GM23338 (cell line): ENCODE measurements at regions not wholly inside any gene's neighbourhood (a gene's known extent, or its start where the extent isn't known, plus 50 kb on each side); places are given as distances from the start of the nearest gene placed in this dataset.

Experiments used
- ATAC-seq: fragments of 200-7000 bp; cut with Tn5 transposase; 3 replicates; pipeline ENCODE4 v1.9.1; 2020
- DNase-seq: peaks from one replicate; pipeline ENCODE4 v3.0.0-alpha.2; 2015; ENCODE audit warnings: low spot score
- H2AFZ ChIP-seq: fragments of 200-600 bp; sonication (generic); 2 replicates; pipeline ENCODE4 v1.8.0; 2016; ENCODE audit warnings: antibody characterized with exemption, mild to moderate bottlenecking, moderate library complexity
- H3F3A ChIP-seq: fragments of 200-600 bp; sonication (generic); replicated peaks from 2 replicates; pipeline ENCODE4 v1.8.0; 2017; ENCODE audit warnings: antibody characterized with exemption, mixed run types, low read depth
- H3K27ac ChIP-seq: fragments of 200-600 bp; sonication (generic); 2 replicates; pipeline ENCODE4 v1.6.1; 2016; ENCODE audit warnings: low read depth
- H3K27me3 ChIP-seq: fragments of 200-600 bp; sonication (generic); 2 replicates; pipeline ENCODE4 v1.8.0; 2016; ENCODE audit warnings: mild to moderate bottlenecking, mixed run types, moderate library complexity; ENCODE audit not compliant: insufficient read depth
- H3K36me3 ChIP-seq: fragments of 200-600 bp; sonication (generic); 2 replicates; pipeline ENCODE4 v1.8.0; 2016; ENCODE audit warnings: mild to moderate bottlenecking; ENCODE audit not compliant: insufficient read depth
- H3K4me1 ChIP-seq: fragments of 200-600 bp; sonication (generic); 2 replicates; pipeline ENCODE4 v1.8.0; 2016; ENCODE audit warnings: mild to moderate bottlenecking, moderate library complexity; ENCODE audit not compliant: insufficient read depth
- H3K4me2 ChIP-seq: fragments of 200-600 bp; sonication (generic); 2 replicates; pipeline ENCODE4 v1.7.1; 2017; ENCODE audit warnings: mixed run types
- H3K4me3 ChIP-seq: fragments of 200-600 bp; sonication (generic); 2 replicates; pipeline ENCODE4 v1.6.1; 2016; ENCODE audit warnings: mixed run types
- H3K79me2 ChIP-seq: fragments of 200-600 bp; sonication (generic); replicated peaks from 2 replicates; pipeline ENCODE4 v1.8.0; 2017; ENCODE audit warnings: mild to moderate bottlenecking; ENCODE audit not compliant: insufficient read depth
- H3K9me2 ChIP-seq: fragments of 200-600 bp; sonication (generic); 2 replicates; pipeline ENCODE4 v1.8.0; 2017; ENCODE audit not compliant: insufficient read depth
- H4K20me1 ChIP-seq: fragments of 200-600 bp; sonication (generic); replicated peaks from 2 replicates; pipeline ENCODE4 v1.8.0; 2017; ENCODE audit warnings: mild to moderate bottlenecking; ENCODE audit not compliant: insufficient read depth
- H3K27ac Mint-ChIP-seq: 2 replicates; pipeline ENCODE4 v1.8.0; 2020; ENCODE audit warnings: inconsistent platforms, mild to moderate bottlenecking, moderate library complexity, mixed read lengths
- H3K27me3 Mint-ChIP-seq: 3 replicates; pipeline ENCODE4 v1.8.0; 2022; ENCODE audit warnings: low read depth, mild to moderate bottlenecking, moderate library complexity, mixed read lengths, inconsistent platforms; ENCODE audit not compliant: insufficient read depth, poor library complexity
- H3K36me3 Mint-ChIP-seq: 3 replicates; pipeline ENCODE4 v1.8.0; 2021; ENCODE audit warnings: low read depth, mild to moderate bottlenecking, inconsistent platforms, moderate library complexity, mixed read lengths
- H3K4me1 Mint-ChIP-seq: 3 replicates; pipeline ENCODE4 v1.8.0; 2020; ENCODE audit warnings: mild to moderate bottlenecking, inconsistent platforms, mixed read lengths
- H3K4me3 Mint-ChIP-seq: 3 replicates; pipeline ENCODE4 v1.8.0; 2021; ENCODE audit warnings: moderate library complexity, mild to moderate bottlenecking, inconsistent platforms, mixed read lengths
- H3K9me3 Mint-ChIP-seq: 3 replicates; pipeline ENCODE4 v1.8.0; 2020; ENCODE audit warnings: moderate library complexity, mild to moderate bottlenecking, inconsistent platforms, mixed read lengths
- CREB1 ChIP-seq: fragments of 250-450 bp; sonication (Bioruptor Pico); IDR thresholded peaks from 2 replicates; pipeline ENCODE4 v1.5.0; 2020; ENCODE audit warnings: low read depth, mild to moderate bottlenecking, moderate library complexity
- EZH2 ChIP-seq: fragments of 200-600 bp; sonication (generic); IDR thresholded peaks from one replicate; pipeline ENCODE4 v1.8.0; 2017; ENCODE audit warnings: antibody characterized with exemption, mild to moderate bottlenecking, low read depth; ENCODE audit not compliant: unreplicated experiment
- EZH2phosphoT487 ChIP-seq: fragments of 200-600 bp; sonication (generic); IDR thresholded peaks from one replicate; pipeline ENCODE4 v1.8.1; 2018; ENCODE audit warnings: antibody characterized with exemption; ENCODE audit not compliant: unreplicated experiment
- JUNB ChIP-seq: IDR thresholded peaks from one replicate; pipeline ENCODE4 v1.6.1; 2016; ENCODE audit warnings: antibody characterized with exemption; ENCODE audit not compliant: unreplicated experiment
- POLR2AphosphoS5 ChIP-seq: IDR thresholded peaks from 2 replicates; pipeline ENCODE4 v1.6.1; 2016; ENCODE audit warnings: antibody characterized with exemption, low read depth
- STAT1 ChIP-seq: IDR thresholded peaks from one replicate; pipeline ENCODE4 v1.6.1; 2016; ENCODE audit warnings: antibody characterized with exemption; ENCODE audit not compliant: unreplicated experiment
- ZNF114 ChIP-seq: fragments of 250-450 bp; sonication (Bioruptor Pico); IDR thresholded peaks from 2 replicates; pipeline ENCODE4 v1.5.0; 2020; ENCODE audit warnings: mild to moderate bottlenecking, moderate library complexity
- ZNF331 ChIP-seq: fragments of 250-450 bp; sonication (Bioruptor Pico); IDR thresholded peaks from 2 replicates; pipeline ENCODE4 v1.5.0; 2020; ENCODE audit warnings: low read depth, mild to moderate bottlenecking, moderate library complexity
- TF ChIP-seq, protein P1 (sequence below): IDR thresholded peaks from 2 replicates; pipeline ENCODE4 v1.6.1; 2016; ENCODE audit warnings: antibody characterized with exemption
- TF ChIP-seq, protein P2 (sequence below), 2 experiments: fragments of 200-600 bp in 1 of 2; sonication (generic) in 1 of 2; conservative IDR thresholded peaks; 2 replicates each; pipeline versions ENCODE4 v1.5.1 to v1.6.1; 2016 to 2017; ENCODE audit warnings: antibody characterized with exemption in 2 of 2, low read depth in 2 of 2, mild to moderate bottlenecking in 2 of 2, moderate library complexity in 1 of 2
- TF ChIP-seq, protein P3 (sequence below): fragments of 250-450 bp; sonication (Bioruptor Pico); IDR thresholded peaks from 2 replicates; pipeline ENCODE4 v1.5.0; 2020; ENCODE audit warnings: mild to moderate bottlenecking, moderate library complexity
- TF ChIP-seq, protein P4 (sequence below): IDR thresholded peaks from one replicate; pipeline ENCODE4 v1.6.1; 2018; ENCODE audit warnings: antibody characterized with exemption; ENCODE audit not compliant: unreplicated experiment

DNA sequence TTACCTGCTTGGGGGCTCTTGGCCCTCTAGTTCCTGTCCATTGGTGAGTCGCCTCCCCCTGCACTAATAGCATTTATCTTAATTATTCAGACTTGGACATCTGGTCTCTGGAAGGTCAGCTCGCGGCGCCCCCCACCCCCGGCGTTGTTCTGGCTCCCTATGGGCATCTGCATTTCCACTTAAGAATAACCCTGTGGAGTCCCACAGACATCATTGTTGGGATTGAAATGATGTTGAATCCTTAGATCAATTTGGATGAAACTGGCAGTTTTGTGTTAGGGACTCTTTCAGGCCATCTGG lies 313.8 kb upstream of the HS6ST1 start:
- H3K9me3 Mint-ChIP-seq: peaks cover 2% of the 10 kb centered on the region; the same call in 2 of the 3 replicates

More for the DNA sequence above, 313.8 kb upstream of the HS6ST1 start:
- H2AFZ ChIP-seq: peak overlapping the region; percentile 80; the same call in 1 of the 2 replicates
- H3K27me3 ChIP-seq: no peaks in the 10 kb centered on the region
- H3K4me2 ChIP-seq: no peak overlapping the region
- peaks cover 19% of the 10 kb centered on the region for H3K9me2 ChIP-seq
- Mint-ChIP-seq H3K4me1 (peaks cover 27% of the 10 kb centered on the region), H3K27ac (no peak overlapping the region), H3K27me3 (peaks cover 11% of the 10 kb centered on the region), H3K36me3 (no peaks in the 10 kb centered on the region), H3K4me3 (no peak overlapping the region)
- no peaks in the 10 kb centered on the region for H3K36me3 ChIP-seq
- DNase-seq: no peak
- no peak for ATAC-seq
- no peaks in the 10 kb centered on the region for H4K20me1 ChIP-seq
- no peak for TF ChIP-seq EZH2phosphoT487
- TF ChIP-seq ZNF331 (CRISPR knock-in tag): no peak
- no peak for TF ChIP-seq ZNF114 (CRISPR knock-in tag)
- no peak for TF ChIP-seq POLR2AphosphoS5
- TF ChIP-seq, protein P1, sequence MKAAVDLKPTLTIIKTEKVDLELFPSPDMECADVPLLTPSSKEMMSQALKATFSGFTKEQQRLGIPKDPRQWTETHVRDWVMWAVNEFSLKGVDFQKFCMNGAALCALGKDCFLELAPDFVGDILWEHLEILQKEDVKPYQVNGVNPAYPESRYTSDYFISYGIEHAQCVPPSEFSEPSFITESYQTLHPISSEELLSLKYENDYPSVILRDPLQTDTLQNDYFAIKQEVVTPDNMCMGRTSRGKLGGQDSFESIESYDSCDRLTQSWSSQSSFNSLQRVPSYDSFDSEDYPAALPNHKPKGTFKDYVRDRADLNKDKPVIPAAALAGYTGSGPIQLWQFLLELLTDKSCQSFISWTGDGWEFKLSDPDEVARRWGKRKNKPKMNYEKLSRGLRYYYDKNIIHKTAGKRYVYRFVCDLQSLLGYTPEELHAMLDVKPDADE: no peak
- TF ChIP-seq EZH2: no peak
- TF ChIP-seq, protein P2, sequence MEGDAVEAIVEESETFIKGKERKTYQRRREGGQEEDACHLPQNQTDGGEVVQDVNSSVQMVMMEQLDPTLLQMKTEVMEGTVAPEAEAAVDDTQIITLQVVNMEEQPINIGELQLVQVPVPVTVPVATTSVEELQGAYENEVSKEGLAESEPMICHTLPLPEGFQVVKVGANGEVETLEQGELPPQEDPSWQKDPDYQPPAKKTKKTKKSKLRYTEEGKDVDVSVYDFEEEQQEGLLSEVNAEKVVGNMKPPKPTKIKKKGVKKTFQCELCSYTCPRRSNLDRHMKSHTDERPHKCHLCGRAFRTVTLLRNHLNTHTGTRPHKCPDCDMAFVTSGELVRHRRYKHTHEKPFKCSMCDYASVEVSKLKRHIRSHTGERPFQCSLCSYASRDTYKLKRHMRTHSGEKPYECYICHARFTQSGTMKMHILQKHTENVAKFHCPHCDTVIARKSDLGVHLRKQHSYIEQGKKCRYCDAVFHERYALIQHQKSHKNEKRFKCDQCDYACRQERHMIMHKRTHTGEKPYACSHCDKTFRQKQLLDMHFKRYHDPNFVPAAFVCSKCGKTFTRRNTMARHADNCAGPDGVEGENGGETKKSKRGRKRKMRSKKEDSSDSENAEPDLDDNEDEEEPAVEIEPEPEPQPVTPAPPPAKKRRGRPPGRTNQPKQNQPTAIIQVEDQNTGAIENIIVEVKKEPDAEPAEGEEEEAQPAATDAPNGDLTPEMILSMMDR (conservative IDR thresholded peaks at IDR 0.05; ENCODE audit: low read depth in 2 of 2): no peak
- TF ChIP-seq STAT1: no peak
- TF ChIP-seq, protein P3, sequence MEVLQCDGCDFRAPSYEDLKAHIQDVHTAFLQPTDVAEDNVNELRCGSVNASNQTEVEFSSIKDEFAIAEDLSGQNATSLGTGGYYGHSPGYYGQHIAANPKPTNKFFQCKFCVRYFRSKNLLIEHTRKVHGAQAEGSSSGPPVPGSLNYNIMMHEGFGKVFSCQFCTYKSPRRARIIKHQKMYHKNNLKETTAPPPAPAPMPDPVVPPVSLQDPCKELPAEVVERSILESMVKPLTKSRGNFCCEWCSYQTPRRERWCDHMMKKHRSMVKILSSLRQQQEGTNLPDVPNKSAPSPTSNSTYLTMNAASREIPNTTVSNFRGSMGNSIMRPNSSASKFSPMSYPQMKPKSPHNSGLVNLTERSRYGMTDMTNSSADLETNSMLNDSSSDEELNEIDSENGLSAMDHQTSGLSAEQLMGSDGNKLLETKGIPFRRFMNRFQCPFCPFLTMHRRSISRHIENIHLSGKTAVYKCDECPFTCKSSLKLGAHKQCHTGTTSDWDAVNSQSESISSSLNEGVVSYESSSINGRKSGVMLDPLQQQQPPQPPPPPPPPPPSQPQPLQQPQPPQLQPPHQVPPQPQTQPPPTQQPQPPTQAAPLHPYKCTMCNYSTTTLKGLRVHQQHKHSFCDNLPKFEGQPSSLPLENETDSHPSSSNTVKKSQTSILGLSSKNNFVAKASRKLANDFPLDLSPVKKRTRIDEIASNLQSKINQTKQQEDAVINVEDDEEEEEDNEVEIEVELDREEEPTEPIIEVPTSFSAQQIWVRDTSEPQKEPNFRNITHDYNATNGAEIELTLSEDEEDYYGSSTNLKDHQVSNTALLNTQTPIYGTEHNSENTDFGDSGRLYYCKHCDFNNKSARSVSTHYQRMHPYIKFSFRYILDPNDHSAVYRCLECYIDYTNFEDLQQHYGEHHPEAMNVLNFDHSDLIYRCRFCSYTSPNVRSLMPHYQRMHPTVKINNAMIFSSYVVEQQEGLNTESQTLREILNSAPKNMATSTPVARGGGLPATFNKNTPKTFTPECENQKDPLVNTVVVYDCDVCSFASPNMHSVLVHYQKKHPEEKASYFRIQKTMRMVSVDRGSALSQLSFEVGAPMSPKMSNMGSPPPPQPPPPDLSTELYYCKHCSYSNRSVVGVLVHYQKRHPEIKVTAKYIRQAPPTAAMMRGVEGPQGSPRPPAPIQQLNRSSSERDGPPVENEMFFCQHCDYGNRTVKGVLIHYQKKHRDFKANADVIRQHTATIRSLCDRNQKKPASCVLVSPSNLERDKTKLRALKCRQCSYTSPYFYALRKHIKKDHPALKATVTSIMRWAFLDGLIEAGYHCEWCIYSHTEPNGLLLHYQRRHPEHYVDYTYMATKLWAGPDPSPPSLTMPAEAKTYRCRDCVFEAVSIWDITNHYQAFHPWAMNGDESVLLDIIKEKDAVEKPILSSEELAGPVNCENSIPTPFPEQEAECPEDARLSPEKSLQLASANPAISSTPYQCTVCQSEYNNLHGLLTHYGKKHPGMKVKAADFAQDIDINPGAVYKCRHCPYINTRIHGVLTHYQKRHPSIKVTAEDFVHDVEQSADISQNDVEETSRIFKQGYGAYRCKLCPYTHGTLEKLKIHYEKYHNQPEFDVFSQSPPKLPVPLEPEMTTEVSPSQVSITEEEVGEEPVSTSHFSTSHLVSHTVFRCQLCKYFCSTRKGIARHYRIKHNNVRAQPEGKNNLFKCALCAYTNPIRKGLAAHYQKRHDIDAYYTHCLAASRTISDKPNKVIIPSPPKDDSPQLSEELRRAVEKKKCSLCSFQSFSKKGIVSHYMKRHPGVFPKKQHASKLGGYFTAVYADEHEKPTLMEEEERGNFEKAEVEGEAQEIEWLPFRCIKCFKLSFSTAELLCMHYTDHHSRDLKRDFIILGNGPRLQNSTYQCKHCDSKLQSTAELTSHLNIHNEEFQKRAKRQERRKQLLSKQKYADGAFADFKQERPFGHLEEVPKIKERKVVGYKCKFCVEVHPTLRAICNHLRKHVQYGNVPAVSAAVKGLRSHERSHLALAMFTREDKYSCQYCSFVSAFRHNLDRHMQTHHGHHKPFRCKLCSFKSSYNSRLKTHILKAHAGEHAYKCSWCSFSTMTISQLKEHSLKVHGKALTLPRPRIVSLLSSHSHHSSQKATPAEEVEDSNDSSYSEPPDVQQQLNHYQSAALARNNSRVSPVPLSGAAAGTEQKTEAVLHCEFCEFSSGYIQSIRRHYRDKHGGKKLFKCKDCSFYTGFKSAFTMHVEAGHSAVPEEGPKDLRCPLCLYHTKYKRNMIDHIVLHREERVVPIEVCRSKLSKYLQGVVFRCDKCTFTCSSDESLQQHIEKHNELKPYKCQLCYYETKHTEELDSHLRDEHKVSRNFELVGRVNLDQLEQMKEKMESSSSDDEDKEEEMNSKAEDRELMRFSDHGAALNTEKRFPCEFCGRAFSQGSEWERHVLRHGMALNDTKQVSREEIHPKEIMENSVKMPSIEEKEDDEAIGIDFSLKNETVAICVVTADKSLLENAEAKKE (CRISPR knock-in tag): no peak
- no peak for TF ChIP-seq JUNB
- TF ChIP-seq CREB1: no peak
- TF ChIP-seq, protein P4, sequence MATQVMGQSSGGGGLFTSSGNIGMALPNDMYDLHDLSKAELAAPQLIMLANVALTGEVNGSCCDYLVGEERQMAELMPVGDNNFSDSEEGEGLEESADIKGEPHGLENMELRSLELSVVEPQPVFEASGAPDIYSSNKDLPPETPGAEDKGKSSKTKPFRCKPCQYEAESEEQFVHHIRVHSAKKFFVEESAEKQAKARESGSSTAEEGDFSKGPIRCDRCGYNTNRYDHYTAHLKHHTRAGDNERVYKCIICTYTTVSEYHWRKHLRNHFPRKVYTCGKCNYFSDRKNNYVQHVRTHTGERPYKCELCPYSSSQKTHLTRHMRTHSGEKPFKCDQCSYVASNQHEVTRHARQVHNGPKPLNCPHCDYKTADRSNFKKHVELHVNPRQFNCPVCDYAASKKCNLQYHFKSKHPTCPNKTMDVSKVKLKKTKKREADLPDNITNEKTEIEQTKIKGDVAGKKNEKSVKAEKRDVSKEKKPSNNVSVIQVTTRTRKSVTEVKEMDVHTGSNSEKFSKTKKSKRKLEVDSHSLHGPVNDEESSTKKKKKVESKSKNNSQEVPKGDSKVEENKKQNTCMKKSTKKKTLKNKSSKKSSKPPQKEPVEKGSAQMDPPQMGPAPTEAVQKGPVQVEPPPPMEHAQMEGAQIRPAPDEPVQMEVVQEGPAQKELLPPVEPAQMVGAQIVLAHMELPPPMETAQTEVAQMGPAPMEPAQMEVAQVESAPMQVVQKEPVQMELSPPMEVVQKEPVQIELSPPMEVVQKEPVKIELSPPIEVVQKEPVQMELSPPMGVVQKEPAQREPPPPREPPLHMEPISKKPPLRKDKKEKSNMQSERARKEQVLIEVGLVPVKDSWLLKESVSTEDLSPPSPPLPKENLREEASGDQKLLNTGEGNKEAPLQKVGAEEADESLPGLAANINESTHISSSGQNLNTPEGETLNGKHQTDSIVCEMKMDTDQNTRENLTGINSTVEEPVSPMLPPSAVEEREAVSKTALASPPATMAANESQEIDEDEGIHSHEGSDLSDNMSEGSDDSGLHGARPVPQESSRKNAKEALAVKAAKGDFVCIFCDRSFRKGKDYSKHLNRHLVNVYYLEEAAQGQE: no peak
- H3K4me3 ChIP-seq: no peak overlapping the region
- peaks cover 6% of the 10 kb centered on the region for H3K4me1 ChIP-seq
- H3K79me2 ChIP-seq: no peaks in the 10 kb centered on the region
- H3K27ac ChIP-seq: no peak overlapping the region
- peaks cover under 1% of the 10 kb centered on the region; the same call in 1 of the 2 replicates for H3F3A ChIP-seq
